ENCODE measurements at regions not wholly inside any gene's neighbourhood (a gene's known extent, or its start where the extent isn't known, plus 50 kb on each side); places are given as distances from the start of the nearest gene placed in this dataset.

DNA sequence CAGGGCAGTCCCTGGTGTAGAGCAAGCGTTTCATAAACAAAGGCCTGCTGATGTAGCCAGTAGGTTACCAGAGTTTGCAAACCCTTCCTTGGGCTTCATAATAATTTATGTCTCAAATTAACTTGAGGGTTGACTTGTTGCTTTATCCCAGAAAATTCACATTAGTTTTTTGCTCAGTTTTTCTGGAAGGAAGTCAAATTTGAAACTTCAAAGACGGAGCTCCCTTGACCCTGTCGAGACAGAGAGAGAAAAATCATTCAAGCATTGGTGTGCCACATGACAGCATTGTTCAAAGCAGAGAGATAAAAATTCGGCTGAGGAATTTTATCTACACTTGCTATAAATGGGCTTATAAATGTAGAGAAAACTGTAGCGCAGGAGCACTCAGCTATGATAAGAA, 627.7 kb downstream of the TNS3 start:
- Mint-ChIP-seq H3K36me3 (no peaks in the 10 kb centered on the region), H3K4me3 (no peak overlapping the region), H3K27me3 (ENCODE audit: insufficient read depth, low read depth) (peaks cover 6% of the 10 kb centered on the region), H3K9me3 (peaks cover 2% of the 10 kb centered on the region), H3K27ac (no peak overlapping the region), H3K4me1 (peaks cover 7% of the 10 kb centered on the region)
- no peaks in the 10 kb centered on the region for H3K36me3 ChIP-seq
- no peak for DNase-seq (ENCODE audit: low spot score)
- no peaks in the 10 kb centered on the region for H3K4me1 ChIP-seq
- no peak overlapping the region for H3K4me2 ChIP-seq
- H3K9ac ChIP-seq: no peak overlapping the region
- no peak overlapping the region for H2AFZ ChIP-seq (replicated peaks)
- H4K20me1 ChIP-seq (ENCODE audit: low read depth): no peaks in the 10 kb centered on the region
- no peak overlapping the region for H3K27ac ChIP-seq
- H3K79me2 ChIP-seq (ENCODE audit: low read depth): no peaks in the 10 kb centered on the region
- H3K4me3 ChIP-seq: no peak overlapping the region
- H3F3A ChIP-seq (ENCODE audit: low read depth): no peaks in the 10 kb centered on the region
- TF ChIP-seq EZH2phosphoT487 (IDR thresholded peaks at IDR 0.05) (no peak), EZH2 (IDR thresholded peaks at IDR 0.05) (no peak)
- TF ChIP-seq, protein P1, sequence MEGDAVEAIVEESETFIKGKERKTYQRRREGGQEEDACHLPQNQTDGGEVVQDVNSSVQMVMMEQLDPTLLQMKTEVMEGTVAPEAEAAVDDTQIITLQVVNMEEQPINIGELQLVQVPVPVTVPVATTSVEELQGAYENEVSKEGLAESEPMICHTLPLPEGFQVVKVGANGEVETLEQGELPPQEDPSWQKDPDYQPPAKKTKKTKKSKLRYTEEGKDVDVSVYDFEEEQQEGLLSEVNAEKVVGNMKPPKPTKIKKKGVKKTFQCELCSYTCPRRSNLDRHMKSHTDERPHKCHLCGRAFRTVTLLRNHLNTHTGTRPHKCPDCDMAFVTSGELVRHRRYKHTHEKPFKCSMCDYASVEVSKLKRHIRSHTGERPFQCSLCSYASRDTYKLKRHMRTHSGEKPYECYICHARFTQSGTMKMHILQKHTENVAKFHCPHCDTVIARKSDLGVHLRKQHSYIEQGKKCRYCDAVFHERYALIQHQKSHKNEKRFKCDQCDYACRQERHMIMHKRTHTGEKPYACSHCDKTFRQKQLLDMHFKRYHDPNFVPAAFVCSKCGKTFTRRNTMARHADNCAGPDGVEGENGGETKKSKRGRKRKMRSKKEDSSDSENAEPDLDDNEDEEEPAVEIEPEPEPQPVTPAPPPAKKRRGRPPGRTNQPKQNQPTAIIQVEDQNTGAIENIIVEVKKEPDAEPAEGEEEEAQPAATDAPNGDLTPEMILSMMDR (IDR thresholded peaks at IDR 0.05): no peak
- no peaks in the 10 kb centered on the region for H3K27me3 ChIP-seq
- no peaks in the 10 kb centered on the region for H3K9me3 ChIP-seq (ENCODE audit: low read depth)

DNA sequence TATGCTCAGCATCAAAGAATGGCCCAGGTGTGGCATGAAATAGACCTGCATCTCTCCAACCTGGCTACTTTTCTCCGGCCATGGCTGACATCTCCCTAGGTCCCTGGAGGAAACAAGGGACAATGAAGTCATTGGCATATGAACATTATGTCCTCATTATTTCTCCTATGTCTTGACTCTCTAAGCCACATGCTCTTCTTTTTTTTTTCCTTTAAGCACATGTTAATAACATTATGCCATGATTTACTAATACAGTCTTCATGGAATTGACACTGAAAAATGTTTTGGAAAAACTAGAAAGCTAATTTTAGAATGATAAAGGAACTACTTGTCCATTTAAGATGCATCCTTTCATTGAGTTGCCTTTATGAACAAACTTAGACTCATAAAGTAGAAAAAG, 628.9 kb downstream of the TNS3 start:
- TF ChIP-seq EZH2 (IDR thresholded peaks at IDR 0.05) (no peak), EZH2phosphoT487 (IDR thresholded peaks at IDR 0.05) (no peak)
- TF ChIP-seq, protein P1 (IDR thresholded peaks at IDR 0.05): no peak
- no peaks in the 10 kb centered on the region for H3F3A ChIP-seq (ENCODE audit: low read depth)
- H3K27ac Mint-ChIP-seq: no peak overlapping the region
- H3K9me3 ChIP-seq (ENCODE audit: low read depth): no peaks in the 10 kb centered on the region
- no peaks in the 10 kb centered on the region for H3K27me3 ChIP-seq
- no peak overlapping the region for H3K27ac ChIP-seq
- peaks cover 3% of the 10 kb centered on the region for H3K27me3 Mint-ChIP-seq (ENCODE audit: insufficient read depth, low read depth)
- H3K36me3 ChIP-seq: no peaks in the 10 kb centered on the region
- no peaks in the 10 kb centered on the region for H3K36me3 Mint-ChIP-seq
- no peak overlapping the region for H3K9ac ChIP-seq
- H3K4me2 ChIP-seq: no peak overlapping the region
- no peak for DNase-seq (ENCODE audit: low spot score)
- H2AFZ ChIP-seq (replicated peaks): no peak overlapping the region
- no peak overlapping the region for H3K4me3 Mint-ChIP-seq
- no peaks in the 10 kb centered on the region for H4K20me1 ChIP-seq (ENCODE audit: low read depth)
- peaks cover 12% of the 10 kb centered on the region for H3K4me1 Mint-ChIP-seq
- no peak overlapping the region for H3K4me3 ChIP-seq
- H3K79me2 ChIP-seq (ENCODE audit: low read depth): no peaks in the 10 kb centered on the region
- no peaks in the 10 kb centered on the region for H3K9me3 Mint-ChIP-seq
- H3K4me1 ChIP-seq: no peaks in the 10 kb centered on the region

DNA sequence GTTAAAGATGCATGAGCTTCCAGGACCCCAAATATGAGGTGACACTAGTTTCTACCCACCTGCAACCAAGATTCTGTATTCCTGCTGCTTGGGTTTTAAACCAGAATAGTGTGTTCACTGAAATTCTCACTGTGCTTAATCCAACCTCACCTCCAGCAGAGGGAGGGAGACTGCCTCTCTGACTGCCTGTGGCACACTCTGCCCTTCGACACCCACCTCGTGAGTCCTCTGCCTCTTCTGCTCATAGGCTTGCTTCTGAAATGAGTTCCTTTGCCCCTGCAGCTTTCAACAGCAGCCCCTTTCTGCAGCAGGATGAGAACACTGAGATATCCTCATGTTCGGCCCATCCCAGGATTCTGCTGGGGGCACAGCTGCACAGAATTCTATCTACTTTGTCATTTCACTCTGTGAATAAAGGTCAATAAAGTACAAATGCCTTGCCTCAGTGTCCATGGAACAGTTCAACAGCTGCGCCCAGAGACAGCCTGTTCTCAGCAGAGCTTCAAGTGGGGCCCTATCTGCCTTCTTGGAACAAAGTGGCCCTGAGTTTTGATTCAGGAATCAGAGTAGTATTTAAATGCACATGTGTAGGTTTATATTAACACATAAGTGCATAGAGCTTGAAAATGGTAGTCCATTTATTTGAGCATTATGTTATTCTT, 632.5 kb downstream of the TNS3 start:
- TF ChIP-seq, protein P1 (IDR thresholded peaks at IDR 0.05): no peak
- TF ChIP-seq EZH2 (IDR thresholded peaks at IDR 0.05) (no peak), EZH2phosphoT487 (IDR thresholded peaks at IDR 0.05) (no peak)
- Histone ChIP-seq H3K27ac (no peak overlapping the region), H3K4me2 (no peak overlapping the region), H4K20me1 (ENCODE audit: low read depth) (no peaks in the 10 kb centered on the region), H3K79me2 (ENCODE audit: low read depth) (no peaks in the 10 kb centered on the region), H2AFZ (replicated peaks) (peak overlapping the region; percentile 10), H3K27me3 (no peaks in the 10 kb centered on the region), H3F3A (ENCODE audit: low read depth) (no peaks in the 10 kb centered on the region), H3K4me3 (no peak overlapping the region), H3K36me3 (no peaks in the 10 kb centered on the region), H3K9ac (no peak overlapping the region), H3K4me1 (no peaks in the 10 kb centered on the region), H3K9me3 (ENCODE audit: low read depth) (no peaks in the 10 kb centered on the region)
- H3K27me3 Mint-ChIP-seq (ENCODE audit: insufficient read depth, low read depth): peaks cover 3% of the 10 kb centered on the region
- peaks cover 2% of the 10 kb centered on the region for H3K9me3 Mint-ChIP-seq
- no peaks in the 10 kb centered on the region for H3K36me3 Mint-ChIP-seq
- H3K27ac Mint-ChIP-seq: peak overlapping the region; percentile 68
- no peak for DNase-seq (ENCODE audit: low spot score)
- H3K4me1 Mint-ChIP-seq: peaks cover 11% of the 10 kb centered on the region
- H3K4me3 Mint-ChIP-seq: no peak overlapping the region
